HepG2 (cell line): ENCODE measurements at regions not wholly inside any gene's neighbourhood (a gene's known extent, or its start where the extent isn't known, plus 50 kb on each side); places are given as distances from the start of the nearest gene placed in this dataset.

Experiments
- ATAC-seq: fragments of 200-7000 bp; cut with Tn5 transposase; 3 replicates; pipeline ENCODE4 v1.9.1; 2020; ENCODE audit warnings: mild to moderate bottlenecking, moderate library complexity
- BruUV-seq: library from RNA; stranded (reverse); fragments of 400-500 nt; replicated peaks from 2 replicates; lab custom pipeline; 2021; lab: Mats Ljungman, UMichigan
- CTCF ChIA-PET: fragments of 300-600 bp; formaldehyde crosslinking; extraction: SDS; loops from one replicate; lab custom pipeline; 2021; ENCODE audit warnings: low total read pairs, inconsistent platforms, low intra/inter-chr PET ratio; lab: Yijun Ruan, JAX
- POLR2A ChIA-PET: fragments of 350-600 bp; sonication (Branson Sonifier 250); formaldehyde crosslinking; loops from one replicate; lab custom pipeline; 2020; ENCODE audit warnings: antibody characterized with exemption, inconsistent platforms; lab: Yijun Ruan, JAX
- DNase-seq: peaks from one replicate; pipeline ENCODE4 v3.0.0-alpha.2; 2015; ENCODE audit warnings: low spot score
- FAIRE-seq: peaks from 3 replicates; lab custom pipeline; 2011; peaks lifted over from hg19 to GRCh38; lab: Jason Lieb, UNC
- H2AFZ ChIP-seq: one replicate; pipeline ENCODE4 v1.6.1; 2011; ENCODE audit warnings: low read length, inconsistent platforms
- H3K27ac ChIP-seq: fragments of 300-600 bp; 3 replicates; pipeline ENCODE4 v1.8.0; 2011; ENCODE audit warnings: mixed run types, mild to moderate bottlenecking, mixed read lengths, low read length, inconsistent platforms; ENCODE audit not compliant: insufficient read depth; ENCODE audit errors: extremely low read length
- H3K27me3 ChIP-seq, 2 experiments: fragments of 200-600 bp in 1 of 2; 2 replicates in 1 of 2; 3 replicates in 1 of 2; pipeline versions ENCODE4 v1.6.0 to v1.8.0; 2011; ENCODE audit warnings: low read length in 2 of 2, mild to moderate bottlenecking in 2 of 2, moderate library complexity in 2 of 2, inconsistent platforms in 1 of 2; ENCODE audit not compliant: insufficient read depth in 2 of 2, control insufficient read depth in 1 of 2
- H3K36me3 ChIP-seq, 2 experiments: fragments of 200-600 bp in 1 of 2; replicated peaks in 1 of 2; 2 replicates in 1 of 2; 3 replicates in 1 of 2; pipeline versions ENCODE4 v1.5.1 to v1.8.0; 2011; ENCODE audit warnings: low read length in 2 of 2, inconsistent platforms in 1 of 2; ENCODE audit not compliant: insufficient read depth in 2 of 2, control insufficient read depth in 1 of 2
- H3K4me1 ChIP-seq: 2 replicates; pipeline ENCODE4 v1.5.1; 2012; ENCODE audit warnings: low read length, inconsistent platforms; ENCODE audit not compliant: insufficient read depth
- H3K4me2 ChIP-seq: 2 replicates; pipeline ENCODE4 v1.6.0; 2011; ENCODE audit warnings: low read depth, low read length, inconsistent platforms
- H3K4me3 ChIP-seq, 3 experiments: fragments of 200-600 bp in 1 of 3; sonication (generic), shearing (Covaris generic) in 1 of 3; replicated peaks in 1 of 3; 2 replicates each; pipeline ENCODE4 v1.5.1; 2011 to 2016; ENCODE audit warnings: low read length in 3 of 3, inconsistent platforms in 2 of 3, low read depth in 2 of 3, mild to moderate bottlenecking in 2 of 3, control low read depth in 1 of 3, mixed read lengths in 1 of 3; ENCODE audit not compliant: insufficient read depth in 1 of 3
- H3K79me2 ChIP-seq: one replicate; pipeline ENCODE4 v1.6.1; 2011; ENCODE audit warnings: low read length, inconsistent platforms; ENCODE audit not compliant: insufficient read depth
- H3K9ac ChIP-seq: 2 replicates; pipeline ENCODE4 v1.6.0; 2011; ENCODE audit warnings: mild to moderate bottlenecking, low read depth, low read length, inconsistent platforms; ENCODE audit not compliant: insufficient read depth
- H3K9me3 ChIP-seq: 2 replicates; pipeline ENCODE4 v1.5.1; 2012; ENCODE audit warnings: mild to moderate bottlenecking, low read length
- H4K20me1 ChIP-seq: 2 replicates; pipeline ENCODE4 v1.6.0; 2011; ENCODE audit warnings: inconsistent platforms, mild to moderate bottlenecking, low read length, moderate library complexity; ENCODE audit not compliant: insufficient read depth
- ATF7-NPFF ChIP-seq: sonication (generic); formaldehyde crosslinking; IDR thresholded peaks from 2 replicates; pipeline ENCODE4 v1.8.1; 2023; ENCODE audit warnings: mild to moderate bottlenecking, low read depth, missing genetic modification reagents, moderate library complexity
- HDAC1 ChIP-seq: sonication (generic); formaldehyde crosslinking; IDR thresholded peaks from 2 replicates; pipeline ENCODE4 v1.5.1; 2020; ENCODE audit warnings: mild to moderate bottlenecking, missing genetic modification reagents
- HDAC6 ChIP-seq: fragments of 200-600 bp; sonication (generic); IDR thresholded peaks from 2 replicates; pipeline ENCODE4 v1.7.0; 2017; ENCODE audit warnings: mild to moderate bottlenecking, antibody characterized with exemption, low read length, low read depth
- HNF4G ChIP-seq, 2 experiments: sonication (generic) in 1 of 2; formaldehyde crosslinking in 1 of 2; IDR thresholded peaks; 2 replicates each; pipeline versions ENCODE4 v1.4.0 to v1.6.1; 2011 to 2020; ENCODE audit warnings: borderline replicate concordance in 2 of 2, low read depth in 2 of 2, mild to moderate bottlenecking in 2 of 2, low read length in 1 of 2, missing genetic modification reagents in 1 of 2, moderate library complexity in 1 of 2
- PATZ1 ChIP-seq: sonication (generic); formaldehyde crosslinking; IDR thresholded peaks from 2 replicates; pipeline ENCODE4 v1.4.0; 2020; ENCODE audit warnings: missing genetic modification reagents
- PLSCR1 ChIP-seq: sonication (generic); formaldehyde crosslinking; IDR thresholded peaks from 2 replicates; pipeline ENCODE4 v1.5.0; 2020; ENCODE audit warnings: missing genetic modification reagents, mild to moderate bottlenecking, borderline replicate concordance
- SOX5 ChIP-seq: IDR thresholded peaks from 2 replicates; pipeline ENCODE4 v1.6.1; 2016; ENCODE audit warnings: borderline replicate concordance
- TMF1 ChIP-seq: sonication (generic); formaldehyde crosslinking; IDR thresholded peaks from 2 replicates; pipeline ENCODE4 v1.8.1; 2022; ENCODE audit warnings: low read depth, missing genetic modification reagents
- TP53 ChIP-seq: sonication (generic); formaldehyde crosslinking; conservative IDR thresholded peaks from 2 replicates; pipeline ENCODE4 v1.4.0; 2020; ENCODE audit warnings: missing genetic modification reagents
- TRIM22 ChIP-seq: fragments of 450-650 bp; IDR thresholded peaks from 2 replicates; pipeline ENCODE4 v1.6.1; 2017
- ZFP41 ChIP-seq: sonication (generic); formaldehyde crosslinking; IDR thresholded peaks from 2 replicates; pipeline ENCODE4 v1.4.0; 2020; ENCODE audit warnings: mild to moderate bottlenecking, missing genetic modification reagents, borderline replicate concordance
- ZNF564 ChIP-seq: sonication (generic); formaldehyde crosslinking; IDR thresholded peaks from 2 replicates; pipeline ENCODE4 v1.8.1; 2023; ENCODE audit warnings: mild to moderate bottlenecking, missing genetic modification reagents
- ZNF597 ChIP-seq: sonication (generic); formaldehyde crosslinking; IDR thresholded peaks from 2 replicates; pipeline ENCODE4 v1.5.0; 2020; ENCODE audit warnings: missing genetic modification reagents
- ZNF687 ChIP-seq: sonication (generic); formaldehyde crosslinking; IDR thresholded peaks from 2 replicates; pipeline ENCODE4 v1.5.1; 2020; ENCODE audit warnings: mild to moderate bottlenecking, missing genetic modification reagents, moderate library complexity
- ZNF772 ChIP-seq: sonication (generic); formaldehyde crosslinking; IDR thresholded peaks from 2 replicates; pipeline ENCODE4 v1.5.0; 2020; ENCODE audit warnings: mild to moderate bottlenecking, missing genetic modification reagents
- WGBS: methylation state at CpG from one replicate; pipeline ENCODE4 v1.1.6; 2017; ENCODE audit warnings: low lambda C conversion rate; 5-methylcytosine and 5-hydroxymethylcytosine counted together
- in situ Hi-C: cut with HindIII; loops from 2 replicates; pipeline ENCODE4 v1.10.0; 2017; ENCODE audit warnings: low pct_unique_long_range_greater_than_20kb; ENCODE audit not compliant: extremely low pct_ligation_motif_present
- intact Hi-C: fragments of 100-400 bp; cut with micrococcal nuclease; formaldehyde crosslinking; loops from one replicate; pipeline ENCODE4 v1.10.0; 2022; ENCODE audit not compliant: unreplicated experiment

GRCh38 chr17:5762191-5762590, 177.9 kb upstream of the NLRP1 start:
- no peaks in the 10 kb centered on the region for H4K20me1 ChIP-seq
- intact Hi-C loops = loop anchor here (2.0 kb wide), 1 partner anchor 21 kb away; no protein-coding TSS in a partner anchor
- no peaks in the 10 kb centered on the region; a peak in 1 of 5 replicates for H3K27me3 ChIP-seq
- H3K4me1 ChIP-seq = peaks cover 43% of the 10 kb centered on the region
- no peak overlapping the region for H3K4me2 ChIP-seq
- ATAC-seq (no peak), FAIRE-seq (no peak), DNase-seq (no peak)
- no TSS peak for BruUV-seq
- H3K9ac ChIP-seq = no peak overlapping the region
- H2AFZ ChIP-seq = no peak overlapping the region
- no peak overlapping the region for H3K4me3 ChIP-seq
- CTCF ChIA-PET = no interaction called here
- H3K27ac ChIP-seq = no peak overlapping the region
- 23% methylated on average over 2 of the region's 2 CpGs for WGBS
- no peaks in the 10 kb centered on the region for H3K36me3 ChIP-seq
- in situ Hi-C loops = no loop called here
- no peaks in the 10 kb centered on the region for H3K79me2 ChIP-seq
- POLR2A ChIA-PET = no interaction called here
- no peaks in the 10 kb centered on the region for H3K9me3 ChIP-seq
- TF ChIP-seq ZFP41 (CRISPR knock-in tag) = no peak
- peak; percentile 82; the same call in 1 of the 2 replicates for TF ChIP-seq ZNF564 (CRISPR knock-in tag)
- TF ChIP-seq TMF1 (CRISPR knock-in tag) = no peak
- no peak for TF ChIP-seq PATZ1
- TF ChIP-seq HDAC1 (CRISPR knock-in tag) = no peak
- TF ChIP-seq ZNF597 (CRISPR knock-in tag) = no peak
- TF ChIP-seq PLSCR1 = no peak
- no peak for TF ChIP-seq ZNF687 (CRISPR knock-in tag)
- TF ChIP-seq HDAC6 = no peak
- no peak for TF ChIP-seq ATF7-NPFF (CRISPR knock-in tag)
- no peak for TF ChIP-seq SOX5 (CRISPR knock-in tag)
- no peak for TF ChIP-seq HNF4G (IDR thresholded peaks at IDR 0.05; ENCODE audit: borderline replicate concordance, low read depth, low read length)
- no peak for TF ChIP-seq HNF4G (CRISPR knock-in tag; IDR thresholded peaks at IDR 0.05; ENCODE audit: borderline replicate concordance, low read depth)
- no peak for TF ChIP-seq TRIM22
- no peak for TF ChIP-seq ZNF772
- no peak for TF ChIP-seq TP53
